NB4 (cell line): ENCODE measurements at regions not wholly inside any gene's neighbourhood (a gene's known extent, or its start where the extent isn't known, plus 50 kb on each side); places are given as distances from the start of the nearest gene placed in this dataset.

Experiments used
- DNase-seq: peaks from one replicate; pipeline ENCODE4 v3.0.0; 2010; ENCODE audit warnings: low read depth
- H3K4me3 ChIP-seq: one replicate; pipeline ENCODE4 v1.5.1; 2011; ENCODE audit warnings: mild to moderate bottlenecking, low read depth, low read length, moderate library complexity
- MAX ChIP-seq: IDR thresholded peaks from 2 replicates; pipeline ENCODE4 v1.6.1; 2011; ENCODE audit warnings: low read depth, low read length
- MYC ChIP-seq: IDR thresholded peaks from 2 replicates; pipeline ENCODE4 v1.6.1; 2011; ENCODE audit warnings: low read depth, low read length
- POLR2A ChIP-seq: IDR thresholded peaks from 2 replicates; pipeline ENCODE4 v1.6.1; 2011; ENCODE audit warnings: mild to moderate bottlenecking; ENCODE audit not compliant: insufficient read length; ENCODE audit errors: extremely low read depth
- TF ChIP-seq, protein P1 (sequence below): IDR thresholded peaks from one replicate; pipeline ENCODE4 v1.5.1; 2012; ENCODE audit warnings: low read depth, low read length

GRCh38 chr5:79858410-79858723, 132.7 kb downstream of the MTX3 start:
- TF ChIP-seq MYC (no peak), POLR2A (no peak), MAX (no peak)
- TF ChIP-seq, protein P1, sequence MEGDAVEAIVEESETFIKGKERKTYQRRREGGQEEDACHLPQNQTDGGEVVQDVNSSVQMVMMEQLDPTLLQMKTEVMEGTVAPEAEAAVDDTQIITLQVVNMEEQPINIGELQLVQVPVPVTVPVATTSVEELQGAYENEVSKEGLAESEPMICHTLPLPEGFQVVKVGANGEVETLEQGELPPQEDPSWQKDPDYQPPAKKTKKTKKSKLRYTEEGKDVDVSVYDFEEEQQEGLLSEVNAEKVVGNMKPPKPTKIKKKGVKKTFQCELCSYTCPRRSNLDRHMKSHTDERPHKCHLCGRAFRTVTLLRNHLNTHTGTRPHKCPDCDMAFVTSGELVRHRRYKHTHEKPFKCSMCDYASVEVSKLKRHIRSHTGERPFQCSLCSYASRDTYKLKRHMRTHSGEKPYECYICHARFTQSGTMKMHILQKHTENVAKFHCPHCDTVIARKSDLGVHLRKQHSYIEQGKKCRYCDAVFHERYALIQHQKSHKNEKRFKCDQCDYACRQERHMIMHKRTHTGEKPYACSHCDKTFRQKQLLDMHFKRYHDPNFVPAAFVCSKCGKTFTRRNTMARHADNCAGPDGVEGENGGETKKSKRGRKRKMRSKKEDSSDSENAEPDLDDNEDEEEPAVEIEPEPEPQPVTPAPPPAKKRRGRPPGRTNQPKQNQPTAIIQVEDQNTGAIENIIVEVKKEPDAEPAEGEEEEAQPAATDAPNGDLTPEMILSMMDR, result no peak
- no peak for DNase-seq
- no peak overlapping the region for H3K4me3 ChIP-seq

GRCh38 chr5:79857714-79858409, 133.2 kb downstream of the MTX3 start:
- DNase-seq, result peak; percentile 70
- H3K4me3 ChIP-seq, result no peak overlapping the region
- TF ChIP-seq, protein P1, result peak; percentile 92
- TF ChIP-seq MAX, result no peak

DNA sequence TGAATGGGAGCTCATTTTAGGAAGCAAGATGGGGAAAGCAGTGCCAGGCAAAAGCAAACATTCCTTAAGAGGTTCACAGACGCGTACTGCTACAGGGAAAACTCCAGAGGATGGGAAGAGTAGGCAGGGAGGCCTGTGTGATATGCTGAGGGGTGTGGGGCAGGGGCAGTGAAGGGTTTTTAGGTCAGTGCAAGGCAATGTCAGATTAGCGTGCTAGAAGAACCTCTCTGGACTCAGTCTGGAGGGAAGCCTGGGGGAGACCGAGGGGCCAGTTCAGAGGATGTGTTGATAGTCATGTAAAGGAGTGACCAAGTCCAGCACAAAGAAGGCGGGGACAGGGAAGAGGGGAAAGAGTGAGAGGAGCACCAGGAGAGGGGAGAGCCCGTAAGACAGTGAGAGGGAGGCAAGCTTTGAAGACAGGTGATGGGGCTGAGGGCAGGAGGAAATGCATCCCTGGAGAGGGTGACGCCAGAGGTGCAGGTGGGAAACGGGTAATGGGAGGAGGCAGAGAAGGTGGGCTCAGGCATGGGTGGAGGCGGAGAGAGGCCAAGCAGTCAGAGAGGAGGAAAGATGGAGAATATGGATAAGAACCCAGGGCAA, 134.5 kb downstream of the MTX3 start:
- no peak for TF ChIP-seq MYC
- no peak for TF ChIP-seq MAX
- TF ChIP-seq, protein P1, result no peak
- TF ChIP-seq POLR2A, result no peak
- no peak overlapping the region for H3K4me3 ChIP-seq
- DNase-seq, result no peak

- DNase-seq, result peak; percentile 8
- H3K4me3 ChIP-seq, result no peak overlapping the region
- TF ChIP-seq POLR2A (no peak), MAX (no peak), MYC (no peak)
- TF ChIP-seq, protein P1, result no peak
Measured at GRCh38 chr5:79853676-79854418, 137.2 kb downstream of the MTX3 start.

GRCh38 chr5:79853028-79853427, 138.0 kb downstream of the MTX3 start:
- no peak overlapping the region for H3K4me3 ChIP-seq
- no peak for DNase-seq
- TF ChIP-seq MAX (no peak), POLR2A (no peak), MYC (no peak)
- TF ChIP-seq, protein P1, result no peak
